ENCODE measurements at regions not wholly inside any gene's neighbourhood (a gene's known extent, or its start where the extent isn't known, plus 50 kb on each side); places are given as distances from the start of the nearest gene placed in this dataset.
A peak's percentile ranks its signal among the peaks of the same experiment; 100 is the strongest.
"Not testable (repeated sequence)": the region's sequence is repeated elsewhere in the genome, so short reads cannot be mapped to it uniquely, and the experiment has no call there.

GRCh38 chr3:176867681-176868663 is 329.3 kb downstream of the TBL1XR1 start:
- DNase-seq = no peak

GRCh38 chr3:176861137-176861536 is 336.1 kb downstream of the TBL1XR1 start:
- no peak for DNase-seq

GRCh38 chr3:176856721-176857120 is 340.6 kb downstream of the TBL1XR1 start:
- DNase-seq = no peak

- no peak for DNase-seq
Measured at GRCh38 chr3:176855901-176856486, 341.3 kb downstream of the TBL1XR1 start.

- DNase-seq = no peak
Measured at GRCh38 chr3:176855213-176855612, 342.1 kb downstream of the TBL1XR1 start.

- DNase-seq = no peak
Measured at GRCh38 chr3:176850498-176850897, 346.8 kb downstream of the TBL1XR1 start.

- no peak for DNase-seq
Measured at GRCh38 chr3:176848431-176849214, 348.7 kb downstream of the TBL1XR1 start.

- no peak for DNase-seq
Measured at GRCh38 chr3:176842914-176843313, 354.4 kb downstream of the TBL1XR1 start.

- DNase-seq = no peak
Measured at GRCh38 chr3:176840641-176841286, 356.5 kb downstream of the TBL1XR1 start.

- no peak for DNase-seq
Measured at GRCh38 chr3:176839901-176840300, 357.4 kb downstream of the TBL1XR1 start.

GRCh38 chr3:176839466-176839865 is 357.8 kb downstream of the TBL1XR1 start:
- DNase-seq = no peak

- not testable (repeated sequence) for DNase-seq
Measured at GRCh38 chr3:176827244-176827643, 370.0 kb downstream of the TBL1XR1 start.

GRCh38 chr3:176824811-176825210 is 372.5 kb downstream of the TBL1XR1 start:
- DNase-seq = no peak

GRCh38 chr3:176820764-176821163 is 376.5 kb downstream of the TBL1XR1 start:
- no peak for DNase-seq

GRCh38 chr3:176816937-176817336 is 380.3 kb downstream of the TBL1XR1 start:
- DNase-seq = no peak

GRCh38 chr3:176814285-176814684 is 383.0 kb downstream of the TBL1XR1 start:
- peak; percentile 24 to 40 for DNase-seq

- no peak for DNase-seq
Measured at GRCh38 chr3:176807938-176808337, 389.3 kb downstream of the TBL1XR1 start.

- DNase-seq = no peak
Measured at GRCh38 chr3:176799675-176800074, 397.6 kb downstream of the TBL1XR1 start.

- no peak for DNase-seq
Measured at GRCh38 chr3:176798680-176799079, 398.6 kb downstream of the TBL1XR1 start.

- no peak for DNase-seq
Measured at GRCh38 chr3:176796371-176796770, 400.9 kb downstream of the TBL1XR1 start.

GRCh38 chr3:176795891-176796290 is 401.4 kb downstream of the TBL1XR1 start:
- DNase-seq = no peak

- DNase-seq = no peak
Measured at GRCh38 chr3:176794406-176794805, 402.9 kb downstream of the TBL1XR1 start.

GRCh38 chr3:176789947-176790346 is 407.3 kb downstream of the TBL1XR1 start:
- no peak for DNase-seq

Measured in AML-193 (cell line).